ENCODE measurements at regions not wholly inside any gene's neighbourhood (a gene's known extent, or its start where the extent isn't known, plus 50 kb on each side); places are given as distances from the start of the nearest gene placed in this dataset.

- FAIRE-seq (no peak), DNase-seq (ENCODE audit: low spot score) (no peak)
Observed at GRCh38 chr4:166259081-166259480, 386.0 kb downstream of the TLL1 start.

GRCh38 chr4:166274136-166274761 lies 401.2 kb downstream of the TLL1 start:
- DNase-seq (ENCODE audit: low spot score) (no peak), FAIRE-seq (no peak)

- no peak for DNase-seq (ENCODE audit: low spot score)
- FAIRE-seq = no peak
Observed at GRCh38 chr4:166274775-166275174, 401.7 kb downstream of the TLL1 start.

- FAIRE-seq (peak; percentile 29), DNase-seq (ENCODE audit: low spot score) (peak; percentile 69)
Observed at GRCh38 chr4:166277401-166277800, 404.4 kb downstream of the TLL1 start.

- no peak for FAIRE-seq
- no peak for DNase-seq (ENCODE audit: low spot score)
Observed at GRCh38 chr4:166277853-166278252, 404.8 kb downstream of the TLL1 start.

GRCh38 chr4:166279261-166279660 lies 406.2 kb downstream of the TLL1 start:
- DNase-seq (ENCODE audit: low spot score) = no peak
- FAIRE-seq = no peak

- FAIRE-seq = no peak
- no peak for DNase-seq (ENCODE audit: low spot score)
Observed at GRCh38 chr4:166280642-166281041, 407.6 kb downstream of the TLL1 start.

GRCh38 chr4:166282081-166282770 lies 409.2 kb downstream of the TLL1 start:
- FAIRE-seq = no peak
- DNase-seq (ENCODE audit: low spot score) = no peak

GRCh38 chr4:166284221-166284620 lies 411.2 kb downstream of the TLL1 start:
- DNase-seq (ENCODE audit: low spot score) (no peak), FAIRE-seq (no peak)

- FAIRE-seq = no peak
Observed at GRCh38 chr4:166290426-166290825, 417.4 kb downstream of the TLL1 start.

GRCh38 chr4:166293556-166293955 lies 420.5 kb downstream of the TLL1 start:
- no peak for DNase-seq (ENCODE audit: low spot score)
- FAIRE-seq = no peak

More at GRCh38 chr4:166290426-166290825, 417.4 kb downstream of the TLL1 start:
- DNase-seq (ENCODE audit: low spot score) = no peak

- DNase-seq (ENCODE audit: low spot score) (no peak), FAIRE-seq (no peak)
Observed at GRCh38 chr4:166301266-166301665, 428.2 kb downstream of the TLL1 start.

GRCh38 chr4:166308647-166309046 lies 435.6 kb downstream of the TLL1 start:
- FAIRE-seq (no peak), DNase-seq (ENCODE audit: low spot score) (no peak)

- FAIRE-seq (no peak), DNase-seq (ENCODE audit: low spot score) (no peak)
Observed at GRCh38 chr4:166309286-166309685, 436.2 kb downstream of the TLL1 start.

- FAIRE-seq (no peak), DNase-seq (ENCODE audit: low spot score) (no peak)
Observed at GRCh38 chr4:166311169-166311568, 438.1 kb downstream of the TLL1 start.

GRCh38 chr4:166312166-166312565 lies 439.1 kb downstream of the TLL1 start:
- FAIRE-seq (no peak), DNase-seq (ENCODE audit: low spot score) (no peak)

- no peak for DNase-seq (ENCODE audit: low spot score)
- FAIRE-seq = no peak
Observed at GRCh38 chr4:166314902-166315301, 441.9 kb downstream of the TLL1 start.

GRCh38 chr4:166315721-166316467 lies 442.9 kb downstream of the TLL1 start:
- FAIRE-seq (no peak), DNase-seq (ENCODE audit: low spot score) (no peak)

GRCh38 chr4:166318810-166319525 lies 445.9 kb downstream of the TLL1 start:
- DNase-seq (ENCODE audit: low spot score) (peak; percentile 84), FAIRE-seq (peak; percentile 89)

- FAIRE-seq = no peak
Observed at GRCh38 chr4:166323250-166323649, 450.2 kb downstream of the TLL1 start.

GRCh38 chr4:166324321-166324720 lies 451.3 kb downstream of the TLL1 start:
- no peak for FAIRE-seq
- no peak for DNase-seq (ENCODE audit: low spot score)

More at GRCh38 chr4:166323250-166323649, 450.2 kb downstream of the TLL1 start:
- DNase-seq (ENCODE audit: low spot score) = no peak
